SU-DHL-6 (cell line): ENCODE measurements at regions not wholly inside any gene's neighbourhood (a gene's known extent, or its start where the extent isn't known, plus 50 kb on each side); places are given as distances from the start of the nearest gene placed in this dataset.

Source experiments
- H2AFZ ChIP-seq: fragments of 200-600 bp; sonication (generic); 2 replicates; pipeline ENCODE4 v1.6.1; 2014; ENCODE audit warnings: low read depth, mild to moderate bottlenecking, moderate library complexity, mixed read lengths, antibody characterized with exemption, low read length; ENCODE audit not compliant: severe bottlenecking
- H3F3A ChIP-seq: fragments of 200-600 bp; shearing (Covaris generic); 2 replicates; pipeline ENCODE4 v1.6.0; 2016; ENCODE audit warnings: antibody characterized with exemption, mild to moderate bottlenecking; ENCODE audit not compliant: insufficient read depth
- H3K27ac ChIP-seq: fragments of 200-600 bp; sonication (generic); 2 replicates; pipeline ENCODE4 v1.5.1; 2016; ENCODE audit warnings: low read depth, mild to moderate bottlenecking, low read length, moderate library complexity, mixed read lengths
- H3K27me3 ChIP-seq: fragments of 200-600 bp; sonication (generic), shearing (Covaris generic); 2 replicates; pipeline ENCODE4 v1.6.0; 2014; ENCODE audit warnings: mild to moderate bottlenecking, low read length
- H3K36me3 ChIP-seq: fragments of 200-600 bp; sonication (generic); 2 replicates; pipeline ENCODE4 v1.6.1; 2014; ENCODE audit warnings: mild to moderate bottlenecking, low read length, mixed read lengths
- H3K4me2 ChIP-seq: fragments of 300-600, 200-600 bp; shearing (Covaris generic), sonication (generic); 2 replicates; pipeline ENCODE4 v1.6.0; 2014; ENCODE audit warnings: low read length, low read depth, mild to moderate bottlenecking; ENCODE audit not compliant: poor library complexity, severe bottlenecking
- H3K4me3 ChIP-seq: fragments of 200-600 bp; sonication (generic); 2 replicates; pipeline ENCODE4 v1.5.1; 2014; ENCODE audit warnings: antibody characterized with exemption, low read length, mild to moderate bottlenecking, mixed read lengths; ENCODE audit not compliant: insufficient read depth, poor library complexity, severe bottlenecking
- H3K79me2 ChIP-seq: fragments of 200-600 bp; sonication (generic); 2 replicates; pipeline ENCODE4 v1.6.1; 2014; ENCODE audit warnings: mild to moderate bottlenecking, low read length, moderate library complexity; ENCODE audit not compliant: insufficient read depth
- H3K9ac ChIP-seq: fragments of 200-600 bp; sonication (generic); 2 replicates; pipeline ENCODE4 v1.7.0; 2014; ENCODE audit warnings: mild to moderate bottlenecking, low read length
- H3K9me2 ChIP-seq: fragments of 200-600 bp; sonication (generic); replicated peaks from 2 replicates; pipeline ENCODE4 v1.6.1; 2014; ENCODE audit warnings: low read length; ENCODE audit not compliant: insufficient read depth
- H3K9me3 ChIP-seq: fragments of 200-600 bp; sonication (generic); 2 replicates; pipeline ENCODE4 v1.6.1; 2014; ENCODE audit warnings: low read length, mixed read lengths; ENCODE audit not compliant: insufficient read depth
- H4K20me1 ChIP-seq: fragments of 200-600 bp; sonication (generic); 2 replicates; pipeline ENCODE4 v1.6.1; 2014; ENCODE audit warnings: low read depth, mild to moderate bottlenecking, antibody characterized with exemption, low read length, moderate library complexity, mixed read lengths
- EZH2phosphoT487 ChIP-seq: fragments of 200-600 bp; sonication (generic), shearing (Covaris generic); conservative IDR thresholded peaks from 2 replicates; pipeline ENCODE4 v1.6.1; 2018; ENCODE audit warnings: mild to moderate bottlenecking, antibody characterized with exemption, low read length, moderate library complexity, mixed read lengths
- TF ChIP-seq, protein P1 (sequence below): fragments of 200-600 bp; sonication (generic); IDR thresholded peaks from one replicate; pipeline ENCODE4 v1.5.1; 2017; ENCODE audit warnings: antibody characterized with exemption, mild to moderate bottlenecking, low read length, moderate library complexity; ENCODE audit not compliant: insufficient read depth, poor library complexity, severe bottlenecking

DNA sequence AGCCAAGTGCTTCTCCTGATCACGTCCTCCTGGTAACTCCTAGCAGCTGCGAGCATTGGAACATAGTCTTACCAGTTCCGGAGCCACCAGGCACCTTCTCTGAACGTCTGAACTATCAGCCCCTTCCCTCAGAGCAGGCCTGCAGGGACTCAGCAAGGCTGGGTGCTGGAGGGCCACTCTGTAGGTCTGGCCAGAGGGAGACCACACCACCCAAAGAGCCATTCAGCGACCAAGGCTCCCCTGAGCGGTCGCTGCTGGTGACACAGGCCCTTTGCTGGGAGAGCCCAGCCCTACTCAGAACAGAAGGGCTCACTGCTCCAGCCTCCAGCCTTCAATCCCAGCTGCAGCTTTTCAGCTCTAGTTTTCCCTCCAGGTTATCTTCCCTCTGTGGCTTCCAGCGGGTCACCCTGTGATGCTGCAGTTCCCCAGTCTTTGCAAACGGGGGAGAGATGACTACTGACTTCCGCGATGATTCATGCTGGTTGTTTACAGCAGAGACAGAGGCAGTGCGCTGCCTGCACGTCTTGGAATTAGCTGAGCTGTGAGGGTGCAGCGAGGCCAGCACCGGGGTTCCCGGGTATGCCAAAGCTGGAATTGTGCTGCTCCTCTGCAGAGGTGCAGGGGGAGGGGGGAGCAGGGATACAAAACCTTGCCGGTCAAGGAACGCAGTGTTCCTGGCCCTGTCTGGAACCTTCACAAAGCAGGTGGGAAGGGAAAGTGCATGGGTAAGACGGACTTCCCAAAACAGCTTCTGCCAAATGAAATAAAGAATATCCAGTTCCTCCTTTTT lies 161.4 kb downstream of the LY86 start:
- no peak overlapping the region for H3K9ac ChIP-seq
- no peak overlapping the region for H2AFZ ChIP-seq
- no peak for TF ChIP-seq EZH2phosphoT487
- TF ChIP-seq, protein P1, sequence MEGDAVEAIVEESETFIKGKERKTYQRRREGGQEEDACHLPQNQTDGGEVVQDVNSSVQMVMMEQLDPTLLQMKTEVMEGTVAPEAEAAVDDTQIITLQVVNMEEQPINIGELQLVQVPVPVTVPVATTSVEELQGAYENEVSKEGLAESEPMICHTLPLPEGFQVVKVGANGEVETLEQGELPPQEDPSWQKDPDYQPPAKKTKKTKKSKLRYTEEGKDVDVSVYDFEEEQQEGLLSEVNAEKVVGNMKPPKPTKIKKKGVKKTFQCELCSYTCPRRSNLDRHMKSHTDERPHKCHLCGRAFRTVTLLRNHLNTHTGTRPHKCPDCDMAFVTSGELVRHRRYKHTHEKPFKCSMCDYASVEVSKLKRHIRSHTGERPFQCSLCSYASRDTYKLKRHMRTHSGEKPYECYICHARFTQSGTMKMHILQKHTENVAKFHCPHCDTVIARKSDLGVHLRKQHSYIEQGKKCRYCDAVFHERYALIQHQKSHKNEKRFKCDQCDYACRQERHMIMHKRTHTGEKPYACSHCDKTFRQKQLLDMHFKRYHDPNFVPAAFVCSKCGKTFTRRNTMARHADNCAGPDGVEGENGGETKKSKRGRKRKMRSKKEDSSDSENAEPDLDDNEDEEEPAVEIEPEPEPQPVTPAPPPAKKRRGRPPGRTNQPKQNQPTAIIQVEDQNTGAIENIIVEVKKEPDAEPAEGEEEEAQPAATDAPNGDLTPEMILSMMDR: no peak
- H3K79me2 ChIP-seq: no peaks in the 10 kb centered on the region
- H3F3A ChIP-seq: no peaks in the 10 kb centered on the region
- no peak overlapping the region for H3K4me3 ChIP-seq
- H3K4me2 ChIP-seq: no peak overlapping the region
- no peaks in the 10 kb centered on the region for H3K9me2 ChIP-seq
- no peaks in the 10 kb centered on the region for H4K20me1 ChIP-seq
- no peak overlapping the region for H3K27ac ChIP-seq
- H3K27me3 ChIP-seq: no peaks in the 10 kb centered on the region
- H3K36me3 ChIP-seq: no peaks in the 10 kb centered on the region
- H3K9me3 ChIP-seq: no peaks in the 10 kb centered on the region

DNA sequence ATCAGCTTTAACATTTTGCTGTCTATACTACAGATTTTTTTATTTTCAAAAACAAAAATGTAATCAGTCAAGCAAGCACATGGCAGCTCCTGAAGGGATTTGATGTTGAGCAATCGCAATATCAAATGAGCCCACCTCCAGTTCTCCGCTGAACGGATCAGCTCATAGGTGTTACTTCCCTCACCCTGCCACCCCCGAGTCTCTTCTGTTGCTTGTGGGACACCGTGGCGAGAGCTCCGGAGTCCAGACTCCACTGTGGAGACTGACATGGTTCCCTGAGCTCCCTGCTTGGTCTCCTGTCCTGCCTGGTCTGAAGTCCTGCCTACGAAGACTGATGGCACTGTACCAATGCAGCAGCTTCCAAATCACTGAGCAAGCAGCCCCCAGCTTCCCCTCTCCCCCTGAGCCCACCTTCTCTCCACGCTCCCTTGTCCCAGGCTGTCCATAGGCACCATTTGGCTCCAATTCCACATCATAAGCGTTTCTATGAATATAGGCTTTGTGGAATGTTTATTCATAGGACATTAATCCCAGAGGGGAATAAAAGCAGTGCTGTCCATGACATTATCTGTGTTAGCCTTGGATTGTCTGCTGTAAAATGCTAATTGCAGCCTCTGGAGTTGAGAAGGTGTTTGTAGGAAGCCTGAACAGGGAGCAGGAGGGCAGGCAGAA lies 162.2 kb downstream of the LY86 start:
- no peak overlapping the region for H3K4me2 ChIP-seq
- H2AFZ ChIP-seq: no peak overlapping the region
- H3F3A ChIP-seq: no peaks in the 10 kb centered on the region
- no peak for TF ChIP-seq EZH2phosphoT487
- TF ChIP-seq, protein P1: no peak
- H3K9ac ChIP-seq: no peak overlapping the region
- no peaks in the 10 kb centered on the region for H3K36me3 ChIP-seq
- no peaks in the 10 kb centered on the region for H3K9me3 ChIP-seq
- no peaks in the 10 kb centered on the region for H3K27me3 ChIP-seq
- no peak overlapping the region for H3K4me3 ChIP-seq
- no peak overlapping the region for H3K27ac ChIP-seq
- H3K79me2 ChIP-seq: no peaks in the 10 kb centered on the region
- no peaks in the 10 kb centered on the region for H3K9me2 ChIP-seq
- H4K20me1 ChIP-seq: no peaks in the 10 kb centered on the region

DNA sequence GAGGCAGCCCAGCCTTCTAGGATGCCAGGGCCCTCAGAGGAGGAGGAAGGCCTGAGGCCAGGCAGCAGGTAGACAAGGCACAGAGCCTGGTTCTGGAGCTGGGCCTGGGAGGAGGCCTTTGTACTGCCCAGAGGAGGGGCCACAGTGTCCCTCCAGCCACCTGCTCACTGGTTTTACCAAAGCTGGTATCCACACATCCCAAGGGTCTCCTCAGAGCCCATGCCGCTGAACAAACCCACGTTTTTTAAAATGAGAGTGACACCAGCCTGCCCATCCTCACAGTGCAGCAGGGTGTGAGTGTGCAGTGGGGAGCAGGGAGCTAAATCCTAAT lies 162.7 kb downstream of the LY86 start:
- H3K36me3 ChIP-seq: no peaks in the 10 kb centered on the region
- no peak overlapping the region for H3K27ac ChIP-seq
- H4K20me1 ChIP-seq: no peaks in the 10 kb centered on the region
- no peaks in the 10 kb centered on the region for H3K27me3 ChIP-seq
- H3K9ac ChIP-seq: no peak overlapping the region
- no peaks in the 10 kb centered on the region for H3K9me3 ChIP-seq
- TF ChIP-seq EZH2phosphoT487: no peak
- TF ChIP-seq, protein P1: no peak
- no peaks in the 10 kb centered on the region for H3F3A ChIP-seq
- H3K4me2 ChIP-seq: no peak overlapping the region
- H2AFZ ChIP-seq: no peak overlapping the region
- H3K4me3 ChIP-seq: no peak overlapping the region
- H3K79me2 ChIP-seq: no peaks in the 10 kb centered on the region
- H3K9me2 ChIP-seq: no peaks in the 10 kb centered on the region
